OCI-LY3 (cell line): ENCODE measurements at regions not wholly inside any gene's neighbourhood (a gene's known extent, or its start where the extent isn't known, plus 50 kb on each side); places are given as distances from the start of the nearest gene placed in this dataset.

Experiments
- EZH2phosphoT487 ChIP-seq: fragments of 200-600 bp; shearing (Covaris generic); IDR thresholded peaks from 2 replicates; pipeline ENCODE4 v1.6.1; 2018; ENCODE audit warnings: antibody characterized with exemption, mixed run types, low read depth
- TF ChIP-seq, protein P1 (sequence below): fragments of 200-600, 300-600 bp; sonication (generic); IDR thresholded peaks from 2 replicates; pipeline ENCODE4 v1.5.1; 2014; ENCODE audit warnings: antibody characterized with exemption, low read length, low read depth

DNA sequence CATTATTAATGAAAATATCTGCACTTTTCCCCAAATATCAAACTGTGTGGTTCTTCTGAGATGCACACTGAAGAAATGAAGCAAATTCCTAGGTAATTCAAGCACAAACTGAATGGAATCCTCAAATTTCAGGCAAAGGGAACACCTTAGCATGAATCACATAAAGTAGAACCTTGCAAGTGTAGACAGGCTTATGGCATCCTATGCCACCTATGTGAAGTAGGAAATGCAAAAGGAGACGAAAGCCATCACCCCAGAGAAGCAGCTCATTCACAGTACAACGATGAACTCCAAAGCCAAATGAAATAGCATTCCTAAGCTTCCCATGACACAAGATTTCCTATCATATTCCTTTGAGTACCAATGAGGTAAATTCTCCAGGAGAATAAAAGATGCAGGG lies 461.2 kb upstream of the RUNX1 start:
- TF ChIP-seq, protein P1, sequence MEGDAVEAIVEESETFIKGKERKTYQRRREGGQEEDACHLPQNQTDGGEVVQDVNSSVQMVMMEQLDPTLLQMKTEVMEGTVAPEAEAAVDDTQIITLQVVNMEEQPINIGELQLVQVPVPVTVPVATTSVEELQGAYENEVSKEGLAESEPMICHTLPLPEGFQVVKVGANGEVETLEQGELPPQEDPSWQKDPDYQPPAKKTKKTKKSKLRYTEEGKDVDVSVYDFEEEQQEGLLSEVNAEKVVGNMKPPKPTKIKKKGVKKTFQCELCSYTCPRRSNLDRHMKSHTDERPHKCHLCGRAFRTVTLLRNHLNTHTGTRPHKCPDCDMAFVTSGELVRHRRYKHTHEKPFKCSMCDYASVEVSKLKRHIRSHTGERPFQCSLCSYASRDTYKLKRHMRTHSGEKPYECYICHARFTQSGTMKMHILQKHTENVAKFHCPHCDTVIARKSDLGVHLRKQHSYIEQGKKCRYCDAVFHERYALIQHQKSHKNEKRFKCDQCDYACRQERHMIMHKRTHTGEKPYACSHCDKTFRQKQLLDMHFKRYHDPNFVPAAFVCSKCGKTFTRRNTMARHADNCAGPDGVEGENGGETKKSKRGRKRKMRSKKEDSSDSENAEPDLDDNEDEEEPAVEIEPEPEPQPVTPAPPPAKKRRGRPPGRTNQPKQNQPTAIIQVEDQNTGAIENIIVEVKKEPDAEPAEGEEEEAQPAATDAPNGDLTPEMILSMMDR = no peak
- no peak for TF ChIP-seq EZH2phosphoT487
